Activated CD8-positive, alpha-beta T cell treated with anti-CD3 and anti-CD28 coated beads, Interleukin-2, amount 10 ng/mL, durations not matched to agents 7 days and 5 days (primary cell): ENCODE measurements at regions not wholly inside any gene's neighbourhood (a gene's known extent, or its start where the extent isn't known, plus 50 kb on each side); places are given as distances from the start of the nearest gene placed in this dataset.

Experiments
- ATAC-seq: fragments of 150-1000 bp; cut with Tn5 transposase; one replicate; pipeline ENCODE4 v1.10.0; 2021; ENCODE audit warnings: moderate library complexity
- CTCF ChIA-PET: fragments of 350-600 bp; sonication (Branson Sonifier 250); formaldehyde crosslinking; loops from one replicate; lab custom pipeline; 2021; ENCODE audit warnings: antibody characterized with exemption; lab: Charles Lee
- POLR2A ChIA-PET: fragments of 350-600 bp; sonication (Branson Sonifier 250); formaldehyde crosslinking; loops from one replicate; lab custom pipeline; 2021; ENCODE audit warnings: antibody characterized with exemption; lab: Charles Lee
- DNase-seq: peaks from one replicate; pipeline ENCODE4 v3.0.0-alpha.2; 2020
- H3K27ac Mint-ChIP-seq: one replicate; pipeline ENCODE4 v1.8.0; 2021; ENCODE audit warnings: mild to moderate bottlenecking, mixed read lengths
- H3K27me3 Mint-ChIP-seq: one replicate; pipeline ENCODE4 v1.8.0; 2021; ENCODE audit warnings: low read depth, mixed read lengths
- H3K36me3 Mint-ChIP-seq: one replicate; pipeline ENCODE4 v1.8.0; 2021; ENCODE audit warnings: low read depth, mixed read lengths
- H3K4me1 Mint-ChIP-seq: one replicate; pipeline ENCODE4 v1.8.0; 2021; ENCODE audit warnings: low read depth, mixed read lengths
- H3K4me3 Mint-ChIP-seq: one replicate; pipeline ENCODE4 v1.8.0; 2021; ENCODE audit warnings: mild to moderate bottlenecking, mixed read lengths
- H3K9me3 Mint-ChIP-seq: one replicate; pipeline ENCODE4 v1.8.0; 2022; ENCODE audit warnings: mixed read lengths; ENCODE audit not compliant: insufficient read depth

GRCh38 chr2:7771781-7772180, 854.6 kb downstream of the RNF144A start:
- Mint-ChIP-seq H3K9me3 (peaks cover 5% of the 10 kb centered on the region), H3K27ac (no peak overlapping the region), H3K4me3 (no peak overlapping the region), H3K27me3 (no peaks in the 10 kb centered on the region), H3K4me1 (peaks cover 22% of the 10 kb centered on the region), H3K36me3 (peaks cover 1% of the 10 kb centered on the region)
- ATAC-seq (no peak), DNase-seq (no peak)
- ChIA-PET CTCF (no interaction called here), POLR2A (no interaction called here)

GRCh38 chr2:7773362-7774360, 856.4 kb downstream of the RNF144A start:
- Mint-ChIP-seq H3K27me3 (no peaks in the 10 kb centered on the region), H3K4me1 (peaks cover 21% of the 10 kb centered on the region), H3K9me3 (peaks cover 5% of the 10 kb centered on the region), H3K36me3 (no peaks in the 10 kb centered on the region), H3K4me3 (peak overlapping the region; percentile 28), H3K27ac (peak overlapping the region; percentile 62)
- ATAC-seq (no peak), DNase-seq (peak; percentile 34)
- ChIA-PET CTCF (interaction anchor here (1.1 kb wide), 1 partner anchor 346 kb away, joined by 3 read pairs; no protein-coding TSS in a partner anchor), POLR2A (interaction anchor here (0.7 kb wide), 1 partner anchor 13 kb away, joined by 3 read pairs; no protein-coding TSS in a partner anchor)

- ChIA-PET CTCF (no interaction called here), POLR2A (no interaction called here)
- Mint-ChIP-seq H3K27me3 (no peaks in the 10 kb centered on the region), H3K27ac (no peak overlapping the region), H3K36me3 (no peaks in the 10 kb centered on the region), H3K4me1 (peaks cover 21% of the 10 kb centered on the region), H3K9me3 (no peaks in the 10 kb centered on the region), H3K4me3 (no peak overlapping the region)
- ATAC-seq (no peak), DNase-seq (no peak)
Measured at GRCh38 chr2:7774481-7774880, 857.3 kb downstream of the RNF144A start.

- ATAC-seq (no peak), DNase-seq (no peak)
- H3K4me3 Mint-ChIP-seq: no peak overlapping the region
- H3K36me3 Mint-ChIP-seq: no peaks in the 10 kb centered on the region
- H3K27me3 Mint-ChIP-seq: no peaks in the 10 kb centered on the region
- H3K27ac Mint-ChIP-seq: no peak overlapping the region
- ChIA-PET CTCF (no interaction called here), POLR2A (no interaction called here)
- peaks cover 3% of the 10 kb centered on the region for H3K9me3 Mint-ChIP-seq
- H3K4me1 Mint-ChIP-seq: peaks cover 20% of the 10 kb centered on the region
Measured at GRCh38 chr2:7777668-7778067, 860.5 kb downstream of the RNF144A start.

- POLR2A ChIA-PET: no interaction called here
- CTCF ChIA-PET: no interaction called here
- Mint-ChIP-seq H3K4me3 (no peak overlapping the region), H3K27me3 (no peaks in the 10 kb centered on the region), H3K27ac (no peak overlapping the region), H3K9me3 (peaks cover 5% of the 10 kb centered on the region), H3K4me1 (no peaks in the 10 kb centered on the region), H3K36me3 (no peaks in the 10 kb centered on the region)
- DNase-seq: peak; percentile 5
- no peak for ATAC-seq
Measured at GRCh38 chr2:7780321-7780720, 863.1 kb downstream of the RNF144A start.

GRCh38 chr2:7785700-7786099, 868.5 kb downstream of the RNF144A start:
- ATAC-seq (no peak), DNase-seq (no peak)
- H3K4me1 Mint-ChIP-seq: no peaks in the 10 kb centered on the region
- ChIA-PET CTCF (no interaction called here), POLR2A (no interaction called here)
- H3K4me3 Mint-ChIP-seq: no peak overlapping the region
- H3K27ac Mint-ChIP-seq: no peak overlapping the region
- no peaks in the 10 kb centered on the region for H3K27me3 Mint-ChIP-seq
- no peaks in the 10 kb centered on the region for H3K36me3 Mint-ChIP-seq
- peaks cover 8% of the 10 kb centered on the region for H3K9me3 Mint-ChIP-seq

GRCh38 chr2:7788736-7789135, 871.5 kb downstream of the RNF144A start:
- Mint-ChIP-seq H3K9me3 (peaks cover 6% of the 10 kb centered on the region), H3K4me1 (no peaks in the 10 kb centered on the region), H3K4me3 (no peak overlapping the region), H3K27me3 (no peaks in the 10 kb centered on the region), H3K27ac (no peak overlapping the region), H3K36me3 (no peaks in the 10 kb centered on the region)
- ChIA-PET POLR2A (no interaction called here), CTCF (no interaction called here)
- ATAC-seq: no peak
- DNase-seq: no peak

GRCh38 chr2:7792031-7792651, 874.9 kb downstream of the RNF144A start:
- Mint-ChIP-seq H3K27me3 (no peaks in the 10 kb centered on the region), H3K4me3 (no peak overlapping the region), H3K4me1 (peaks cover 2% of the 10 kb centered on the region), H3K36me3 (no peaks in the 10 kb centered on the region), H3K9me3 (peaks cover 6% of the 10 kb centered on the region), H3K27ac (no peak overlapping the region)
- ATAC-seq: no peak
- DNase-seq: no peak
- ChIA-PET CTCF (no interaction called here), POLR2A (no interaction called here)

GRCh38 chr2:7795778-7796563, 878.8 kb downstream of the RNF144A start:
- CTCF ChIA-PET: no interaction called here
- no peak for DNase-seq
- H3K27ac Mint-ChIP-seq: no peak overlapping the region
- H3K9me3 Mint-ChIP-seq: peaks cover 12% of the 10 kb centered on the region
- peaks cover 3% of the 10 kb centered on the region for H3K27me3 Mint-ChIP-seq
- POLR2A ChIA-PET: no interaction called here
- no peak overlapping the region for H3K4me3 Mint-ChIP-seq
- peaks cover 3% of the 10 kb centered on the region for H3K36me3 Mint-ChIP-seq
- no peak for ATAC-seq
- H3K4me1 Mint-ChIP-seq: peaks cover 2% of the 10 kb centered on the region

- DNase-seq (no peak), ATAC-seq (no peak)
- Mint-ChIP-seq H3K27ac (no peak overlapping the region), H3K27me3 (peaks cover 3% of the 10 kb centered on the region), H3K4me3 (no peak overlapping the region), H3K4me1 (peaks cover 2% of the 10 kb centered on the region), H3K9me3 (peaks cover 22% of the 10 kb centered on the region), H3K36me3 (peaks cover 10% of the 10 kb centered on the region)
- POLR2A ChIA-PET: no interaction called here
- CTCF ChIA-PET: no interaction called here
Measured at GRCh38 chr2:7800031-7800430, 881.8 kb upstream of the ID2 start.

- peaks cover 3% of the 10 kb centered on the region for H3K27me3 Mint-ChIP-seq
- H3K27ac Mint-ChIP-seq: no peak overlapping the region
- peaks cover 10% of the 10 kb centered on the region for H3K36me3 Mint-ChIP-seq
- CTCF ChIA-PET: no interaction called here
- no peak overlapping the region for H3K4me3 Mint-ChIP-seq
- ATAC-seq: no peak
- DNase-seq: no peak
- no peaks in the 10 kb centered on the region for H3K4me1 Mint-ChIP-seq
- POLR2A ChIA-PET: no interaction called here
- peaks cover 24% of the 10 kb centered on the region for H3K9me3 Mint-ChIP-seq
Measured at GRCh38 chr2:7801212-7801611, 880.6 kb upstream of the ID2 start.
